ENCODE measurements at regions not wholly inside any gene's neighbourhood (a gene's known extent, or its start where the extent isn't known, plus 50 kb on each side); places are given as distances from the start of the nearest gene placed in this dataset.

DNA sequence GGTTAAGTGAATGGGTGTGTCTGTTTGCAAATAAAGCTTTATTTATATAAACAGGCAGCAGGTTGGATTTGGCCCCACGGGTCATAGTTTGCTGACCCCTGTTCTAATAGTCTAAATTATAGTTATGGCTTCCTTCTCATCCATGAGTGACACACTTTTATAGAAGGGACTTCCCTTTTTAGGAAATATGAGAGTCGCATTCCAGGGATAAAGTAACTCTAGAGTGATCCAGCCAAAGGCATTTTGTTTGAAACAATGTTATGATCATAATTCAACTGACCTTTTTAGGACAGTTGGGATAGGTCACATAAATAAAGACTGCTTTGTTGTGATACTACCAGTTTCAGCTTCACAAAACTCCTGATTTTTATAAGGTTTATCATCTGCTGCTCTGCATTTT lies 87.9 kb downstream of the ALX1 start:
- TF ChIP-seq, protein P1, sequence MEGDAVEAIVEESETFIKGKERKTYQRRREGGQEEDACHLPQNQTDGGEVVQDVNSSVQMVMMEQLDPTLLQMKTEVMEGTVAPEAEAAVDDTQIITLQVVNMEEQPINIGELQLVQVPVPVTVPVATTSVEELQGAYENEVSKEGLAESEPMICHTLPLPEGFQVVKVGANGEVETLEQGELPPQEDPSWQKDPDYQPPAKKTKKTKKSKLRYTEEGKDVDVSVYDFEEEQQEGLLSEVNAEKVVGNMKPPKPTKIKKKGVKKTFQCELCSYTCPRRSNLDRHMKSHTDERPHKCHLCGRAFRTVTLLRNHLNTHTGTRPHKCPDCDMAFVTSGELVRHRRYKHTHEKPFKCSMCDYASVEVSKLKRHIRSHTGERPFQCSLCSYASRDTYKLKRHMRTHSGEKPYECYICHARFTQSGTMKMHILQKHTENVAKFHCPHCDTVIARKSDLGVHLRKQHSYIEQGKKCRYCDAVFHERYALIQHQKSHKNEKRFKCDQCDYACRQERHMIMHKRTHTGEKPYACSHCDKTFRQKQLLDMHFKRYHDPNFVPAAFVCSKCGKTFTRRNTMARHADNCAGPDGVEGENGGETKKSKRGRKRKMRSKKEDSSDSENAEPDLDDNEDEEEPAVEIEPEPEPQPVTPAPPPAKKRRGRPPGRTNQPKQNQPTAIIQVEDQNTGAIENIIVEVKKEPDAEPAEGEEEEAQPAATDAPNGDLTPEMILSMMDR (IDR thresholded peaks at IDR 0.05; ENCODE audit: low read depth, low read length) = no peak
- TF ChIP-seq EZH2phosphoT487 (IDR thresholded peaks at IDR 0.05; ENCODE audit: low read depth) = no peak
